Stimulated activated CD4-positive, alpha-beta T cell treated with anti-CD3 and anti-CD28 coated beads, Interleukin-2, amount 100 ng/mL, for 48 hours (primary cell): ENCODE measurements at regions not wholly inside any gene's neighbourhood (a gene's known extent, or its start where the extent isn't known, plus 50 kb on each side); places are given as distances from the start of the nearest gene placed in this dataset.

ENCODE experiments used
- DNase-seq, 2 donors: peaks; one replicate each; pipeline ENCODE4 v3.0.0-alpha.2; 2020

DNA sequence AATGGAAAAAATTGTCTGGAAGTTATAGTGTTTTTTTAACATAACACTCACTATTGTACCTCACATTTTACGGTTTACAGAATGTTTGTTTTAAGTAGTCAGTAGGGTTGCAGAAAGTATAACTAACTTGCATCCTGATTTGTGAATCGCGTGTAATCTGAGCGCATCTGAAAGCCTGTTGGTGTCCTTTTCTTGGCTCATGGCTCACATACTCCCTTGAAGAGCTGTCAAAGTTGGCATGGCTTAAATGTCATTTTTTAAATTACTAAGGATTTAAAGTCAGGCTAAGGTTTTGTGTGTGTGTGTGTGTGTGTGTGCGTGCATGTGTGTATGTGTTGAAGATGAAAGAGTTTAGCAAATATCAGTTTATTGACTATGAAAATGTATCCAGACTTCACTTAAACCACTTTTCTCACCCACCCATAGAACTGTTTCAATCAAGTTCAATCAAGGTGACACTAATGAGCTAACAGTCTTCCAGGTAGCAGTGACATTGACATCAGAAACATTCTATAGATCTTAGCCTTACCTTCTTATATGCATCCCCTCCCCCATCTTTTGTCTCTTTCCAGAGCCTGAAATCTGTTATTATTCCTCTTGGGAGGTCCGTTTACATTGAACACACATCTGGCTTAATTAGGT is 480.4 kb upstream of the SGCG start:
- no peak for DNase-seq

DNA sequence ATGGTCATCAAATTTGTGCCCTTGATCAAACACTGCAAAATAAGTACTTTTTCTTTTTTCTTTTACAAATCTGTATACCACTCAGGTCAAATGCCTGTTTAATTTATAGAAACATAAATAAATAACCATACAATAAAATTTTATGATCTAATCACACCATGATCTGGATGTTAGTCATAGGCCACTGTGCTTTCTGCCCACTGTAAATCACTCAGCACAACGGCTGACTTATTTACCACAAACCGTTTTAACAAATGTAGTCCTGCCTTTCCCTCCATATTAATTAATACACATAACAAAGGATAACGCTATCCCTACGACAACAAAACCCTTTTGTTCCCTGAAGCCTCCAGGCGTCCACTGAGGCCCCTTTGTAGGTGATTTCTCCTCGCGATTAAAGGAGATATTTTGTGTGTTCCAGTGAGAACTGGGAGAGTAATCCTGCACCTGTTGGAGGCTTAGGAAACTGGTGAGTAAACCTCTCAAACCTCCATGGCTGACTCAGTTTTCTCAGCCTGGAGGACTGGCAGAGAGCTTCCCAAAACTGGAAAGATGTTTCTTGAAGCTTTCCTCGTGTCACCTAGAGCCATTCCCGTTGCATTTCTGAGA is 477.1 kb upstream of the SGCG start:
- DNase-seq = no peak

DNA sequence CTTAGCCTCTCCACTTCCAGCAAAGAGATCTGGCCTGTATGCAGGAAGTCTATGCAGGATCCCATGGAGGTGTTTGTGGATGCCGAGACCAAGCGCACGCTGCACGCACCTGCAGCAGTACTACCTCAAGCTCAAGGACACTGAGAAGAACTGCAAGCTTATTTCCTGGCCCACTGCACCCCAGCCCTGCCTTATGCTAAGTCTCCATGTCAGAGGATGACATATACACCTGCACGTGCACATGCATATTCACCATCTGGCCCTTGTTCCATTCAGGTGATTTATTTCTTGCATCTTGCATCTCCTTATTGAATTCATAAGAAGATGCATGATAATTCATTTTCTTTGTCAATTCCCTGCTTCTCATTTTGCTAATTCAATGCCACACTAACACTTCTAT is 472.8 kb upstream of the SGCG start:
- no peak for DNase-seq

DNA sequence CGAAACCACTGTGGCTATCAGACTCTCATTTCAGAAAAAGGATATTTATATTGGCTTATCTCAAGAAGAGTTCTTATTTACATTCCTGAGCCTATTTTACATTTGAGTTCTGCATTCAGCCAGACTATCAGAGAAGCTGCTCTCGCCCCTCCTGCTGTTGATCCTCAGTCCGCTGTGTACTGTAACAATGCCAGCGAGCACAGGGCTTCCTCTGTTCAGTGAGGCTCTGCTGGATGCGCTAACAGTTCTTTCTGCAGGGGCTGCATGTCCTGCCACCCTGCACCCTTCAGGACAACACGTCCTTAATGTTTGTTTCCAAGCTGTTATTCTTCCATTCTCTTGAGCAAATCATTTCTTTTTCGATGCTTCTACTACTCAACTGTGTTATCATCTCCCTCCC is 463.7 kb upstream of the SGCG start:
- DNase-seq = no peak

DNA sequence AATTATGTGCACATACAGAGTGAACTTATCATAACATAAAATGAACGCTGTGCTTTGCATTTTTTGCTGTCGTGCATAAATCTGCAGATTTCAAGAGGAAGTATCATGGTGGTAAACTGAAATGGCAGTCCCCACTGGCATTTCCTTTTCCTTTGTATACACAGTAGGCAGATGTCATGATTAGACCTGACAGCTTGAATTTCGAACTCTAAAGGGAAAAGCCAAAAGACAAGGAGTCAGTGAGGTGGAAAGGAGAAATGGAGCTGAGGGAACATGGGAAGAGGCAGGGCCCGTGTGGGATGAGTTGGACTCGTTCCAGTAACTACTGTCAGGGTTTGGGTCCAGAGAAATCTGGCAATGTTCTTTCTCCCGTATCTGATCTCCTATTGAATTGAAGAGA is 454.1 kb upstream of the SGCG start:
- DNase-seq = no peak

DNA sequence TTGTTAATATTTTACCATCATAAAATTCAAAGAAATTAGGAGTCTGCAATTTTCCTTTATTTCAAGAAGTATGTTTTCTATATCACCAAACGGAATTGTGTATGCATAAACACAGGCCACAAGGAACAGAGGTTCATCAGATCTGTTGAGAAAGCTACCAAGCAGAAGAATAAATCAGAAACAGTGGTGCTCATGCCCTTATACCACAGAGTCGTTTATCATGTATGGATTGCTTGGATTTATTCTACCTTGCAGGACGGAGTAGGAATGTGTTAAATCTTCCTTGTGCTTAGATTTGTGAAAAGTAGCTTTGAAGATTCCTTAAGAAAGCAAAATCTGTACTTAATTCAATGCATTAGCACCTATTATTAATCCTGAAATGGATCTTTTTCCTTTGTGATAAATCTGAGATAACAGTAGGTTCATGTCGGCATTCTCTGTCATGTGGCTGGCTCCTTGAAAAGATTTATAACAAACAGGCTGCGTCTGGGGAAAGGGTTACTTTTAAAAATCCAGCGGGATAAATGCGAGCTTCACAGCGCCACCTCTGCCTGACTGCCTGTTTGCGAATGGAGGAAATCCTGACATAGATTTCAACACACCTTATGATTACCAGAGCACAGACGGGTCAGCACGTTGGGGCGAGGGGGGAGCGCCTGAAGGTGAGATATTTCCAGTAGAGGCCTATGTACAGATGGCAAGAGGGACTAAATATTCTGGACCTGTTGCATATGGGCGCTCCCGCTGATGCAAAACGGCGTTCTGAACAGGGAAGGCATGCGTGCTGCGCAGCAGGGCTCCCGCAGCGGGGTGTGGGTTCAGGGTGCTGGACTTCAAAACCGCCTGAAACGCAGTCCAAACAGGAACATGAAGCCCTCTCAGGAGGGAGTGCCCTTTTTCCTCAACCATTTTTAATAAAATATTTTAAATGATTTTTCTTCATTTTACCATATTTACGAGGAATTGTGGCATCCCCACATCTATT is 445.5 kb upstream of the SGCG start:
- no peak for DNase-seq

DNA sequence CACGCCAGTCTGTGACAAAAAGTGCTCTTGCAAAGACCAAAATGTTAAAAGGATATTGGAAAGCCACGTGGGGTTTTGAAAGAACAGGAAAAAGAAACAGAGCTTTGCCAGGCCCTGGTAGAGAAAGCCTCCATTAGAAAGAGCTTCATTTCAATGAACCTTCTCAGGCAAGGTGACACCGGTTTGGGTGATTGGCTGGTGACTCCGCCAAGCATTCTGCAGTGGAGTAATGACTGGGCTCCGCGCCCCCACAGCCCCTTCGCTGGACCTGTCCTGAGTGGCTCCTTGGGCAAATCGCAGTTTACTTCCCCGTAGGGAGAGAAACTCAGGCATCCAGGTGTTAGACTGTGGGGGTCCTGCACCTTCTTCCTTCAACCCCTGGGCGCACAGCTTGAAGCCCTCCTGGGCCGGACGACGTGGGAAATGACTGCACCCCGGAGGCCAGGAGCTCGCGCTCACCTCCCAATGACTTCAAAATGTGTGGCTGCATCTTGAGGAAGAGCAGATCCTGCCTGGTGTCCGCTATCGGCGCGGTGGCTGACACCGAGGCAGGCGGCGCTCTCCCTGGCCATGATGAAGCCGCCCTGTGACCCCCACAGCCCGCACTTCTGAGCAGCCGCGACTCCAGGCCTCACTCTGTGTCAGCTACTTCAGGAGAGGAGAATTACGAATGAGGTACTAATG is 444.6 kb upstream of the SGCG start:
- no peak for DNase-seq

DNA sequence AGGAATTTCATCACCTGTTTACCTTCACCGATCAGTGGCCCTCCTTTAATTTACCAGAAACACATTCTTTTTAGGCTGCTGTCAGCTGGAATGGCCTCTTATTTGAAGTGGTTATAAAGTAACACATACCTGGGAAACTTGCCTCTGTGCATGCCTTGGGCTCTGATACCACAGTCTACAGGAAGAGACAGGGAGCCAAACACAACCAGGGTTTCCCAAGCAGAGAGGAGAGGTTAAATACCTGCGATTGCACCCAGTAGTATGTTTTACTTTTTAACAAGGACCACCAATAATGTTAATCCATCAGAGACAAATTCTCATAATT is 444.0 kb upstream of the SGCG start:
- no peak for DNase-seq

DNA sequence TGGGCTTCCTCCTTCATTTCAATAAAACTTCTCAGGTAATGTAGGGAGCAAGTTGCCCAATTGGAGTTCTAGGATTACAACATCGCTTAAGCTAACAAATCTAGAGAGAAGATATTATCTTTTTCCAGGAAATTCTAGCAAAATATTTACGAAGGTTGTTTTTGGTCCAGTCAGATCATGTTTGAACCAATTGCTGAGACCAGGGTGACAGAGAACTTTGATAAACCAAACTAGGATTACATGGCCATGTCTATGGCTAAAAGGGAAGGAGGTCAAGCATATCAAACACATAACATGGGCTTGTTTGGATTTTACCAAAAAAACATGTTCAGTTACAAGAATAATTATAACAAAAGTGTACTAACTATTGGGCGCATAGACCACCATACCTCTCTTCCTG is 442.4 kb upstream of the SGCG start:
- DNase-seq = no peak

DNA sequence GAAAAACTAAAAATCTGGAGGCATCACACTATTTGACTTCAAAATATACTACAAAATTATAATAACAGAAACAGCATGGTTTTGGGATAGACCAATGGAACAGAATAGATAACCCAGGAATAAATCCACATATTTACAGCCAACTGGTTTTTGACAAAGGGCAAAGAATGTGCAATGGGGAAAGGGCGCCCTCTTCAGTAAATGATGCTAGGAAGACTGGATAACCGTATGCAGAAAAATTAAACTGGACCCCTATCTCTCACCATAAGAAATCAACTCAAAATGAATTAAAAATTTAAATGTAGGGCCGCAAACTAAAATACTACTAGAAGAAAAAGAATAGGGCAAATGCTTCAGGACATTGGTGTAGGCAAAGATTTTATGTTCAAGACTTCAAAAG is 440.5 kb upstream of the SGCG start:
- DNase-seq = no peak

DNA sequence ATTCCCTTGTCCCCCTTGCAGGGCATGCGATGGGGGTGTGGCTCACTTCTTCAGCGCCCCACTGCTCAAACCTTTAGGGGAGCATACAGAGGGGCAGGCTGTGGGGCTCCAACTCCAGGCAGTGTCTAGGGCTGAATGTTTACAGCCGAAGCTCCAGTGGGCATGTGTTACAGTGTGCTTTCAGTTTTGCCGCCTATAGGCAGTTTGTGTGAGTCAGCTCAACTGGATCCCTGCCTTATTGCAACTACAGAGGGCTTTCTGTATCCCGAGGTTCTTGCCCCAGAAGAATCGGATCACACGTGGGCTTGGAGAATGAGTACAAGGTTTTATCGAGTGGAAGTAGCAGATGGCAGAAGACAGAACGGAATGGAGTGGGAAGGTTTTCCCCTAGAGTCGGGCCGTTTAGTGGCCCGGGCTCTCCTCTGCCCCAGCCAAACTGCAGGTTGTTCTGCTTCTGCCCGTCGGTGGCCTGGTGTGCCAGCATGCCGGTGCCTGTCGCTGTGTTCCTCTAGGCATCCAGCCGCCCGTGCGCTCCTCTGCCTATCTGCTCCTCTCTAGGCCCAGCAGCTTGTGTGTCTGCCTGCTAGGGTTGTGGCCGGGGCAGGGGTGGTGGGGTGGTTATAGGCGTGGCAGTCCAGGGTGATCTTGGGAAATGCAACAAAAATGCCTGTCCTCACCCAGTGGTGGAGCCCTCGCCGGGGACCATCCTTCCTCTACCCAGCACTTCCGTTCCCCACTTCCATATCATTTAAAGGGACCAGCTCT is 435.9 kb upstream of the SGCG start:
- no peak for DNase-seq

DNA sequence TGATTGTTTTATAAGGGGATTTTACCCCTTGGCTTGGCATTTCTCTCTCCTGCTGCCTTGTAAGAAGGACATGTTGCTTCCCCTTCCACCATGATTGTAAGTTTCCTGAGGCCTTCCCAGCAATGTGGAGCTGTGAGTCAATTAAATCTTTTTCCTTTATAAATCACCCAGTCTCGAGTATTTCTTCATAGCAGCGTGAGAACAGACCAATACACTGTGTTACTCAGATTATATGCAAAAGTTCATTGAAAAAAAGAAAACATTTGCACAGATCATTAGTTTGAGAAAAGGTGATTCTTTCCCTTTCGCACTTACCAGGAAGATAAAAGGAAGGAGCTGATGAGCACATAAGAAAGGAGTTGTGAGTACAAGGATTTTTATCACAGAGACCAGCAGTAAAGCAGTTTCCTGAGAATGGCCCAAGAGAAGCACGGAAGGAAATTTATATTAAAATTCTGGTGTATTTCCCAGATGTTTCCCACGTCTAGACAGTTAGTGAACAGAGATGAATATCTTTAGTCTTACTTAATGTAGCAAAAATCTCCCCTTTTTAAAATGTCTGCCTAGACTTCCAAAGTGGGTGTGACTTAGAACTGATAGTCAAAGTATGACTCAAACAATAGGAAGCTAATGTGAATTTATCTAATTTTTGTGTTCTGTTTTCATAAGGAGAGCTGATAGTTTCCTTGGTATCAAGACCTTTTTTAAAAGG is 431.8 kb upstream of the SGCG start:
- DNase-seq = no peak

DNA sequence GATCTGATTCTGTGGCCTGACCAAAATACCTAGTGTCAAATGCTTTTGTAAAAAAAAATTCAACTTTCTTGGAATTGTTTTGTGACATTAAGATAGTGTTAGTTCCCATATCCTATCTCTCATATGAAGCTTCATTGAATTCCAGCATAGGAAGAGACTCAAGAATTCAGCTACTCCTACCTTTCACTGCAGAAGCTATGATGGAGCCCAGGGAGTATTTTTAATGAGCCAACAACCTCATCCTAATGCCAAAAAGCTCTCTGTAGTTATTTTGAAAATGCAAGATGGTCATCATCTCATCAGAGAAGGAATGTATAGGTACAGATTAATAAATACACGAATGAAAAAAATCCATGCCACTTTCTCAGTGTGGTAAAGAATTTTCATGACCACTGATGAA is 431.2 kb upstream of the SGCG start:
- DNase-seq = no peak

DNA sequence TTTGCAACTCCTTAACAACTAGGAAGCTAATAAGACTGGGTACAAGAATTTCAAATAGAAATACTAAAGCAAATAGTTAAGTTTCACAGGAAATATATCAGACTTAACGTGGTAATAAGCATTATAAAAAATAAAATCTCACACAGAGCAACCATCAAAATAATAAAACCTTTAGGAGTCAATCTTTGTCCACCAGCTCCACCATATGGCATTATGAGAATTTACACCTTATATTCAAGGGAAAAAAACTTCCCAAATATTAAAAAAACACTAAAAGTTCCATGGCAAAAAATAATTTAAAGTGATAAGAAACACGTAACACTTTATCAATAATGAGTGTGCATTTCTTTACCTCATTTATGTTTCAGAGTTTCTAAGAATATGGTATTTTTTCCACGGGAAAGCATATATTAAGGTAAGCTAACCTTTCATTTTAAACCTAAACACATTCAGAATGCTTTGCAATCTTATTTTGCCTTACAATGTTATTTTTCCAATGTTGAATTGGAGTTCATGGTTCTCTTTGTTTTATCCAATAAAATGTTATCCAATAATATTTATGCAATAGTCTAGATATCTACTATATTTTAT is 423.2 kb upstream of the SGCG start:
- DNase-seq = no peak

DNA sequence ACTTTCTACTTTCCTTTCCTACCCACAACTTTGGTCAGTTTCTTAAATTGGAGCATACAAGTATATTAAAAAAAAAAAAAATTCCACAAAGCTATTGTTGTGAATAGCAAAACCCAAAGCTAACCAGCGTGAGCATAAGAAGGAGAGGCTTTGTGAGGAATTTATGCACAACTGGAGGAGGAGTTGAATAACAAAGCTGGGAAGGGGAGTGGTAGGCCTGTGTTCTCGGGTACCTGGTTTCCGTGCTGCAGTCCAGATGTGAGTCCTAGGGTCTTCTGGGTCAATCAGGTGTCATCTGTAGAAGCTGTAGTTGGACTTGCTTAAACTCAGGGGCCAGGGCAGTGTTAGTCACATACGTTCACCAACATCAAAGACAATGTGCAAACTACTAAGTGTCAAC is 422.5 kb upstream of the SGCG start:
- no peak for DNase-seq

DNA sequence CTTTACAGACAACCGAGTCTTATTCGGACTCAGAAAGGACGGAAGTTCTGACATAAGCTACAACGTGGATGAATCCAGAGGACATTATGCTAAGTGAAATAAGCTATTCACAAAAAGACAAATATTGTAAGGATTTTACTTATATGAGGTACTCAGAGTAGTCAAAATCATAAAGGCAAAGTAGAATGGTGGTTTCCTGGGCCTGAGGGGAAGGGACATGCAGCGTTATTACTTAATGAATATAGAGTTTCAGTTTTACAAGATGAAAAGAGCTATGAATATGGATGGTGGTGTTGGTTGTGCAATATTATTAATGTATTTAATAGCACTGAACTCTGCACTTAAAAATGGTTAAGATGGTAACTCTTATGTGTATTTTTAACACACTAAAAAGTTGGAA is 419.1 kb upstream of the SGCG start:
- DNase-seq = no peak

DNA sequence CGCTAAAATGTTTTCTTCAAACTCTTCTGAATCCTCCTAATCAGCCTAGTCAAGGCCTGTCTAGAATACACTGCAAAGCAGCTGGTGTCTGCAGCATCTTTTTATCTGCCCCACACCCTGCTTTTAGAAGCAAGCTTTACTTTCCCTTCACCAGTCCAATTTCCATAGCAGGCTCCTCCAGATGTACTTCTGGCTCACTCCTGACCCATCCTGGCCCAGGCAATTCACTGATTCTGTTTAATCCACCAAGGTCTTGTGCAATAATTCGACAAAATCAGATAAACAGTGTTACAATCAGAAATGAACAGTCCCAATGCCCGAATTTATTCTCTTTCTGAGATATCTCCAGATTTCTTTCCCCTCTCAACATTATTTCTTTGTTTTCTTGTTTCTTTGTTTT is 415.2 kb upstream of the SGCG start:
- no peak for DNase-seq

DNA sequence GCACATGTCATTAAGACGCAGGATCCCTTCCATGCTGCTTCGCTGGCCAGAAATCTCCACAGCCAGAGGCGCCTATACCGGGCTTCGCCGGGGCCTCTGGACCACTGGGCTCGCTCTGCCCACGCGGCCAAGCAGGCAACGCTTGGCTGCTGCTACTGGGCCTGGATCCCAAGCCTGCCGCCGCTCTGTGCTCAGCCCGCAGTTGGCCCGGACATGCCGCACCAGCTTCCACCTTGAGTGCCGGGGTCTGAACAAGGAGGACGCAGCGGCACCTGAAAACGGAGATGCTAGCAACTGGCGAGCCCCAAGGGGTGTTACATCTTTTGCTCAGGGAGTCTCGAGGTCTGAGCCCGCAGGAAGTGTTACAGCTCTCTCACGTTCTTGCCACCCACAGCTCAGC is 409.9 kb upstream of the SGCG start:
- DNase-seq = no peak

DNA sequence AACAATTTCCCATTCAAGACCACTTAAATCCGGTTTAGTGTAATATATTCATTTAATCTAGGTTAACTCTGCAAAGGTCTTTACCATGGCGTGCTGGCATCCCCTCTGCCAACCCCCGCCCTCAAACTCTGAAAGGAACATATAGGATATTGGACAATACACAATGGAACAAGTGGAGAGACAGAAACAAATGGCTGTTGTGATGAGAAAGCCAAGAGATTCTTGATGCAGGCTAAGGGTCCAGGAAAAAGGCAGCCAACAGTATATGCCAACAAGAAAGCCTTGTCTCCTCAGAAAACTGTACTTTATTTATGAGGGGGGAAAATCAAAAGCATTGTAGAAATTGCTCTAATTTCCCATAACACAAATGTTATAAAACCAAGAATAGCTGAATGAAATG is 407.3 kb upstream of the SGCG start:
- no peak for DNase-seq

DNA sequence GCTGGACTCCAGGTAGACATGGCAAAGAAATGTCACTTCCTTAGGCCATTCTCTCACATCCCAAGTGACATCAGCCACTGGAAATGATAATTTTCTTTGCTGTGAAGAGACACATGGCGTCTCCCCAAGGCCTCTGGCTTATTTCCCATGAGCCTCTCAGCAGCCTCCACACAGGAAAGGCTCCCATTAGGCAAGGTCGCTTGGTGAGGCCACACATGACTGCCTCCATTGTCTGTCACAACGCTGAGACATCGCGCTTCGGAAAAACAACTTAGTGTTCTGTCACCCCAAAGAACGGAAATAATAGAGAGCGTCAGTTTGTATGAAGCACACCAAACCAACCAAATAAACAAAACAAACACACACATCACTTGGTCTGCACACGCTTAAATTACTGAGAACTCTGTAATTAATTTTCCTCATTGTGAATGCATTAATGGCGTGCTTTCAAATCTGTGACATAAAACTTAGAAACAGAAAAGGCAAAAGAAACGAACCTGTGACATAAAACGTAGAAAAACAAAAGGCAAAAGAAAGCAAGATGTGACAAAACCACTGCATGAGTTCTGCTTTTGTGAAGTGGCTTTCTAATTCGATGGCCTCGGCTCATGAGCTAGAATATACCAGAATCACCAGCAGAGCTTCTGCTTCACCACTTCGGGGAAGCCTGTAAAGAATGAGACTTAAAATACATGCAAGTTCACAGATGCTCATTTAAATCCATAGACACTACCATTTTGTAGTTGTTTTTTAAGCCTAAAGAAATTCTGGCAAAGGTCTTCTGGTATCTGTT is 404.2 kb upstream of the SGCG start:
- no peak for DNase-seq

DNA sequence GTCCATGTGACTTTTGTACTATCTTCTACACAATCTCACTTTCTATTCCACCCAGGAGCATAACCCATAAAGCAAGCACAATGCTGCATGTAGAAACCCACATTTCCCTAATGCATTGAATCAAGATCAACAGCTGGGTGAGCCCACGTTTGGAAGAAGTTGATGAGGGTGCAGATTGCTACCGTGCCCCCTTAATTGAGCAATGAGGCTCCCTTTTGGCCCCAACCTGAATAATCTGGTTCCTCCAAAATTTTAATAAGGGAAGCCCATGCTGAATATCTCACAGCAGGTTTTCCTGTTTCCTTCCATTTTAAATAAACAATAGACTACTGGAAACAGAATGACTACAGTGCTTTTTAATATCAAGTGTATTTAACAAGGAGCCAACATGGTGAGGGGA is 403.6 kb upstream of the SGCG start:
- DNase-seq = no peak
